ENCODE measurements at regions not wholly inside any gene's neighbourhood (a gene's known extent, or its start where the extent isn't known, plus 50 kb on each side); places are given as distances from the start of the nearest gene placed in this dataset.

DNA sequence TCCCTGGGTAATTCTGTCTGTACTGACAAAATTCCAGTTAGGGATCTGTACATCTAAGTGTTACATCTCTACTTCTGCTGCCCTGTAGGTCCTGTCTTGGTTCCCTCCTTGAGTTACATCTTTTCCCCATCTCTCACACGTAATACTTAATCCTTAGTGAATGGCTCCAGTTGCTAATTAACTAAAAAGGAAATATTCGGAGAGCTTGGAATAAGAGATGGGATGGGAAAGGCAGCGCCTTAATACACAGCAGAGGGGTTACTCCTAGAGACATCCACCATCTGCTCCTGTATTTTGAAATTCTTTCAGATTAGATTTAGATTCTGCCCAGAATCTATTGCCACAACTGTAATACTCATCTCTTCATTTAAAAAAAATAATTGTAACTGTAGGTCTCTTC lies 384.0 kb downstream of the SAMD5 start:
- no peaks in the 10 kb centered on the region for H4K20me1 ChIP-seq (replicated peaks in 1 of 2; ENCODE audit: control insufficient read depth in 1 of 2, insufficient read depth in 2 of 2, low read length in 2 of 2)
- H3K23ac ChIP-seq (ENCODE audit: insufficient read length): no peak overlapping the region
- no peak overlapping the region for H4K8ac ChIP-seq (ENCODE audit: extremely low read depth, insufficient read depth, low read length)
- H3K36me3 ChIP-seq (ENCODE audit: control insufficient read depth in 2 of 4, insufficient read depth in 4 of 4, low read length in 3 of 4): no peaks in the 10 kb centered on the region
- no peaks in the 10 kb centered on the region for H3K23me2 ChIP-seq (ENCODE audit: low read depth, low read length)
- H3K79me2 ChIP-seq (ENCODE audit: control insufficient read depth in 1 of 2, insufficient read depth in 2 of 2, low read length in 2 of 2): no peaks in the 10 kb centered on the region
- no peak overlapping the region for H4K91ac ChIP-seq (replicated peaks; ENCODE audit: insufficient read length, low read length)
- H3K4ac ChIP-seq (replicated peaks; ENCODE audit: insufficient read length, low read depth, low read length): no peak overlapping the region
- no peak overlapping the region for H3K14ac ChIP-seq (ENCODE audit: insufficient read length)
- TF ChIP-seq TAF7 (optimal IDR thresholded peaks at IDR 0.05; ENCODE audit: borderline replicate concordance, low read depth, low read length) (no peak), GABPA (IDR thresholded peaks at IDR 0.05; ENCODE audit: borderline replicate concordance, insufficient read depth, low read length) (no peak), SIRT6 (IDR thresholded peaks at IDR 0.05; ENCODE audit: low read length) (no peak), KDM5A (IDR thresholded peaks at IDR 0.05; ENCODE audit: low read length) (no peak), PHF8 (conservative IDR thresholded peaks at IDR 0.05; ENCODE audit: low read depth, low read length) (no peak), KDM1A (IDR thresholded peaks at IDR 0.05; ENCODE audit: borderline replicate concordance, low read length) (no peak), RNF2 (IDR thresholded peaks at IDR 0.05; ENCODE audit: borderline replicate concordance, low read depth, low read length, missing control alignments, poor library complexity, severe bottlenecking) (no peak), RFX5 (IDR thresholded peaks at IDR 0.05; ENCODE audit: borderline replicate concordance, low read depth, low read length) (no peak)
- no peak overlapping the region for H3K27ac ChIP-seq (ENCODE audit: low read depth, low read length)
- H2BK12ac ChIP-seq (ENCODE audit: low read depth, low read length): no peak overlapping the region
- no peak overlapping the region for H3K56ac ChIP-seq (replicated peaks; ENCODE audit: insufficient read length, low read depth, low read length)
- H3K79me1 ChIP-seq (ENCODE audit: low read depth, low read length): no peaks in the 10 kb centered on the region
- H2AK5ac ChIP-seq (ENCODE audit: low read depth, low read length): no peak overlapping the region
- WGBS, 2 experiments (ENCODE audit: extremely low coverage in 1 of 2, insufficient coverage in 1 of 2, insufficient read length in 1 of 2, insufficient replicate concordance in 2 of 2, low coverage in 1 of 2, low lambda C conversion rate in 2 of 2, missing lambda C conversion rate in 1 of 2): 93% methylated on average over 3 of the region's 3 CpGs; no CpG with 5 or more reads in 1 of the 2 experiments
- no peaks in the 10 kb centered on the region for H3K9me3 ChIP-seq (ENCODE audit: insufficient read depth in 2 of 2, low read depth in 1 of 2, low read length in 1 of 2)
- no peak overlapping the region for H2BK5ac ChIP-seq (ENCODE audit: low read depth, low read length)
- no peak overlapping the region for H3K4me2 ChIP-seq (ENCODE audit: insufficient read depth in 1 of 2, low read depth in 2 of 2, low read length in 2 of 2)
- ChIA-PET POLR2A (ENCODE audit: partially characterized antibody) (no interaction called here), CTCF (ENCODE audit: partially characterized antibody) (no interaction called here)
- no peak overlapping the region for H2BK20ac ChIP-seq (ENCODE audit: low read length)
- H3K4me1 ChIP-seq (replicated peaks in 1 of 4; ENCODE audit: control insufficient read depth in 3 of 4, insufficient read depth in 4 of 4, low read length in 3 of 4): no peaks in the 10 kb centered on the region
- H3K9ac ChIP-seq (replicated peaks in 1 of 4; ENCODE audit: extremely low read depth in 1 of 4, low read depth in 3 of 4, low read length in 3 of 4): no peak overlapping the region
- DNase-seq (ENCODE audit: low read depth in 1 of 2, low spot score in 2 of 2) (no peak), FAIRE-seq (no peak)
- no peak overlapping the region for H3K18ac ChIP-seq (ENCODE audit: extremely low read depth, low read length)
- no peak overlapping the region for H3K4me3 ChIP-seq (ENCODE audit: extremely low read depth in 1 of 4, insufficient read depth in 2 of 4, low read depth in 3 of 4, low read length in 4 of 4)
- H4K5ac ChIP-seq (ENCODE audit: insufficient read length, low read depth, low read length): no peak overlapping the region
- no peak overlapping the region for H2BK15ac ChIP-seq (ENCODE audit: low read length)
- H2AFZ ChIP-seq (ENCODE audit: low read length): no peak overlapping the region
- no peaks in the 10 kb centered on the region for H3K27me3 ChIP-seq (replicated peaks in 1 of 4; ENCODE audit: control insufficient read depth in 3 of 4, extremely low read depth in 1 of 4, insufficient read depth in 3 of 4, low read length in 3 of 4)
- H2BK120ac ChIP-seq (replicated peaks; ENCODE audit: low read depth, low read length): no peak overlapping the region

Data from H1 (cell line).